Transverse colon (tissue), 4 donors: ENCODE measurements at regions not wholly inside any gene's neighbourhood (a gene's known extent, or its start where the extent isn't known, plus 50 kb on each side); places are given as distances from the start of the nearest gene placed in this dataset.

ENCODE experiments used
- DNase-seq: peaks from one replicate; pipeline ENCODE4 v3.0.0-alpha.2; 2019
- H3K27ac ChIP-seq, 4 donors: fragments of 200-600 bp; sonication (generic); 2 replicates each; pipeline ENCODE4 v1.5.1; 2016 to 2018; ENCODE audit warnings: inconsistent platforms in 4 of 4
- H3K27me3 ChIP-seq: fragments of 200-600 bp; sonication (generic); 2 replicates; pipeline ENCODE4 v1.5.1; 2017; ENCODE audit warnings: inconsistent platforms
- H3K36me3 ChIP-seq, 4 donors: fragments of 200-600 bp; sonication (generic); 2 replicates each; pipeline ENCODE4 v1.5.1; 2017 to 2019; ENCODE audit warnings: inconsistent platforms in 4 of 4
- H3K4me1 ChIP-seq, 4 donors: fragments of 200-600 bp; sonication (generic); 2 replicates each; pipeline ENCODE4 v1.5.1; 2017 to 2020; ENCODE audit warnings: inconsistent platforms in 4 of 4
- H3K4me3 ChIP-seq, 4 donors: fragments of 200-600 bp; sonication (generic); 1 replicate in 1 of 4; 2 replicates in 3 of 4; pipeline versions ENCODE4 v1.5.1 to v1.6.1; 2017 to 2019; ENCODE audit warnings: inconsistent platforms in 4 of 4
- H3K9me3 ChIP-seq, 2 donors: fragments of 200-600 bp; sonication (generic); 2 replicates each; pipeline ENCODE4 v1.5.1; 2017 to 2019; ENCODE audit warnings: inconsistent platforms in 2 of 2
- CTCF ChIP-seq, 5 experiments: fragments of 200-600 bp in 3 of 5; fragments of 450-650 bp in 2 of 5; sonication (generic) in 3 of 5; IDR thresholded peaks; 1 replicate in 2 of 5; 2 replicates in 3 of 5; pipeline ENCODE4 v1.5.1; 2016 to 2017; ENCODE audit warnings: antibody characterized with exemption in 5 of 5, inconsistent platforms in 3 of 5, mild to moderate bottlenecking in 2 of 5, moderate library complexity in 1 of 5
- EP300 ChIP-seq: sonication (generic); formaldehyde crosslinking; IDR thresholded peaks from one replicate; pipeline ENCODE4 v1.6.1; 2017; ENCODE audit warnings: antibody characterized with exemption, low read depth
- POLR2A ChIP-seq: fragments of 450-650 bp; IDR thresholded peaks from one replicate; pipeline ENCODE4 v1.6.1; 2016; ENCODE audit warnings: antibody characterized with exemption, mild to moderate bottlenecking, moderate library complexity
- POLR2AphosphoS5 ChIP-seq, 3 donors: sonication (generic); formaldehyde crosslinking; IDR thresholded peaks; one replicate each; pipeline ENCODE4 v1.6.1; 2016; ENCODE audit warnings: antibody characterized with exemption in 3 of 3
- WGBS, 2 donors: methylation state at CpG; one replicate each; pipeline ENCODE4 v1.1.5; 2018; ENCODE audit warnings: low coverage in 1 of 2; 5-methylcytosine and 5-hydroxymethylcytosine counted together
- in situ Hi-C, 4 donors: fragments of 200-750 bp; cut with MboI; loops; one replicate each; pipeline versions ENCODE4 v1.15.0 to v1.15.1; 2017; ENCODE audit warnings: low sequenced_read_pairs in 3 of 4, low pct_ligation_motif_present in 1 of 4, low pct_unique_long_range_greater_than_20kb in 1 of 4
- intact Hi-C: fragments of 100-400 bp; cut with DNase I; formaldehyde crosslinking; loops from one replicate; pipeline ENCODE4 v1.15.1; 2023; ENCODE audit warnings: low total_unique reads

DNA sequence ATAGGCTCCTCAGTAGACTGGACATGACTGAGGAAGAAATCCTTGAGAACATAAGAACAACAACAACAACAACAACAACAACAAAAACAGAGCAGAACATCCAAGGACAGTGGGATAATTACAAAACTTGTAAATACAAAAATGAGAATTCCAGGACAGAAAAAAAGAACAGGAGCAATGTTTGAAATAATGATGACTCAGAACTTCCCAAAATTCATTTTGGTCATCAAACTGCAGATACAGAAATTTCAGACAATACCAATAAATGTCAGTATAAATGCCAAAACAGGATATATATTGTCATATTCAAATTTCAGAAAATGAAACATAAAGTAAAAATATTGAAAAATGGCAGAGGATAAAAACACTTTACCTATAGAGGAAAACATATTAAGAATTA is 259.0 kb downstream of the TRIM36 start:
- no peak for DNase-seq
- Histone ChIP-seq H3K4me3 (no peak overlapping the region), H3K4me1 (no peaks in the 10 kb centered on the region), H3K9me3 (no peaks in the 10 kb centered on the region), H3K36me3 (no peaks in the 10 kb centered on the region), H3K27ac (no peak overlapping the region), H3K27me3 (no peaks in the 10 kb centered on the region)
- TF ChIP-seq POLR2A (no peak), EP300 (no peak), CTCF (IDR thresholded peaks at IDR 0.05) (no peak), POLR2AphosphoS5 (IDR thresholded peaks at IDR 0.05) (no peak)
- intact Hi-C loops (no loop called here), in situ Hi-C loops (no loop called here)

- H3K4me1 ChIP-seq = no peaks in the 10 kb centered on the region
- TF ChIP-seq CTCF (IDR thresholded peaks at IDR 0.05) = no peak
- TF ChIP-seq POLR2AphosphoS5 (IDR thresholded peaks at IDR 0.05) = no peak
- TF ChIP-seq EP300 = no peak
- no peak for TF ChIP-seq POLR2A
- H3K27me3 ChIP-seq = no peaks in the 10 kb centered on the region
- in situ Hi-C loops = no loop called here
- intact Hi-C loops = no loop called here
- WGBS, 2 donors = 93 to 95% methylated on average over 2 of the region's 2 CpGs
- H3K36me3 ChIP-seq = no peaks in the 10 kb centered on the region
- no peak overlapping the region for H3K4me3 ChIP-seq
- no peak for DNase-seq
- H3K9me3 ChIP-seq = no peaks in the 10 kb centered on the region
- H3K27ac ChIP-seq = no peak overlapping the region
Measured at GRCh38 chr5:114909424-114909823, 260.3 kb downstream of the TRIM36 start.

DNA sequence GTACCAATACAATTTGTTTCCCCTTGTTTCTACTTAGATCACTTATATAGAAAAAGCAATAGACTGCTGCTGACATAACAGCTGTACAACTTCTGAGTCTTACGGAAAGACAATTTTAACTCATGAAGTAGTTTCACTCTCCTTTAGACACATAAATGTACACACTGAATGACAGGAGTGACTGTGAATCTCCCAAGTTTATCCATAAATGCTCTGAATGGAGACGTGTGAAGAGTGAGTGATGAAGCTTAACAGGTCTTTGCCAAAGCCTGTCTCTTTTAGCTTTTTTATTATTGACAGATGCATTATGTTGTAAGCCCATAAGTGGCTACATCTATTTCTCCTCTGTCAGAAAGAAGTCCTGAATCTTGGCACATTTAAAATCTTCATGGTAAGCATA is 265.9 kb downstream of the TRIM36 start:
- Histone ChIP-seq H3K27me3 (no peaks in the 10 kb centered on the region), H3K27ac (no peak overlapping the region), H3K4me1 (no peaks in the 10 kb centered on the region), H3K4me3 (no peak overlapping the region), H3K9me3 (no peaks in the 10 kb centered on the region), H3K36me3 (no peaks in the 10 kb centered on the region)
- intact Hi-C loops = no loop called here
- in situ Hi-C loops = no loop called here
- no peak for DNase-seq
- WGBS, 2 donors = 57 to 67% methylated on average over 1 to 2 of the region's 2 CpGs
- TF ChIP-seq POLR2A (no peak), EP300 (no peak), CTCF (IDR thresholded peaks at IDR 0.05) (no peak), POLR2AphosphoS5 (IDR thresholded peaks at IDR 0.05) (no peak)

- intact Hi-C loops (no loop called here), in situ Hi-C loops (no loop called here)
- Histone ChIP-seq H3K36me3 (no peaks in the 10 kb centered on the region), H3K27me3 (no peaks in the 10 kb centered on the region), H3K27ac (no peak overlapping the region), H3K4me3 (no peak overlapping the region), H3K4me1 (no peaks in the 10 kb centered on the region), H3K9me3 (no peaks in the 10 kb centered on the region)
- no peak for DNase-seq
- TF ChIP-seq POLR2A (no peak), POLR2AphosphoS5 (IDR thresholded peaks at IDR 0.05) (no peak), EP300 (no peak), CTCF (IDR thresholded peaks at IDR 0.05) (no peak)
- WGBS, 2 donors = 67% methylated on average over 2 of the region's 2 CpGs; no CpG with 5 or more reads in 1 of the 2 donors
Measured at GRCh38 chr5:114898602-114899001, 271.1 kb downstream of the TRIM36 start.
